22Rv1 (cell line): ENCODE measurements at regions not wholly inside any gene's neighbourhood (a gene's known extent, or its start where the extent isn't known, plus 50 kb on each side); places are given as distances from the start of the nearest gene placed in this dataset.

Experiments
- H3K27ac ChIP-seq: fragments of 450-650 bp; 2 replicates; pipeline ENCODE4 v1.5.1; 2017
- ZFX ChIP-seq: fragments of 450-650 bp; IDR thresholded peaks from 2 replicates; pipeline ENCODE4 v1.6.1; 2017; ENCODE audit warnings: antibody characterized with exemption, borderline replicate concordance
- TF ChIP-seq, protein P1 (sequence below): fragments of 450-650 bp; IDR thresholded peaks from 2 replicates; pipeline ENCODE4 v1.5.1; 2017; ENCODE audit warnings: mild to moderate bottlenecking

DNA sequence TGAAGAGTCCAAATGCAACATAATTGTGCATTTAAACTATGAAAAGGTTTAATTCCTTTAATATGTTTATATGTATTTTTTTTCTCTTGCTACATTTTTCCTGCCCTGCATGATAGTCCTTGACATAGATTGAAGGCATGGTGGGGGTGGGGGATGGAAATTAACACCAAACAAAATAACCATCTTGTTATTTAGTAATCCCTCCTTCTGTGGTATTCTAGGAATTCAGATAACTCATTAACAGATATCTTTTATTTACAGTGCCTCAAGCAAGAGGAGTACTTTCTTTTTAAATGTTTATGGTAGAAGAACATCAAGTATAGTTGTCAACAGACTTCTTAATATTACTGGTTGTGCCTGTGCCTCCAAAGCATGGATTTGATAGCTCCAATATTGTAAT lies 337.6 kb upstream of the SEMA3A start:
- no peak overlapping the region for H3K27ac ChIP-seq
- TF ChIP-seq, protein P1, sequence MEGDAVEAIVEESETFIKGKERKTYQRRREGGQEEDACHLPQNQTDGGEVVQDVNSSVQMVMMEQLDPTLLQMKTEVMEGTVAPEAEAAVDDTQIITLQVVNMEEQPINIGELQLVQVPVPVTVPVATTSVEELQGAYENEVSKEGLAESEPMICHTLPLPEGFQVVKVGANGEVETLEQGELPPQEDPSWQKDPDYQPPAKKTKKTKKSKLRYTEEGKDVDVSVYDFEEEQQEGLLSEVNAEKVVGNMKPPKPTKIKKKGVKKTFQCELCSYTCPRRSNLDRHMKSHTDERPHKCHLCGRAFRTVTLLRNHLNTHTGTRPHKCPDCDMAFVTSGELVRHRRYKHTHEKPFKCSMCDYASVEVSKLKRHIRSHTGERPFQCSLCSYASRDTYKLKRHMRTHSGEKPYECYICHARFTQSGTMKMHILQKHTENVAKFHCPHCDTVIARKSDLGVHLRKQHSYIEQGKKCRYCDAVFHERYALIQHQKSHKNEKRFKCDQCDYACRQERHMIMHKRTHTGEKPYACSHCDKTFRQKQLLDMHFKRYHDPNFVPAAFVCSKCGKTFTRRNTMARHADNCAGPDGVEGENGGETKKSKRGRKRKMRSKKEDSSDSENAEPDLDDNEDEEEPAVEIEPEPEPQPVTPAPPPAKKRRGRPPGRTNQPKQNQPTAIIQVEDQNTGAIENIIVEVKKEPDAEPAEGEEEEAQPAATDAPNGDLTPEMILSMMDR = no peak
- no peak for TF ChIP-seq ZFX

DNA sequence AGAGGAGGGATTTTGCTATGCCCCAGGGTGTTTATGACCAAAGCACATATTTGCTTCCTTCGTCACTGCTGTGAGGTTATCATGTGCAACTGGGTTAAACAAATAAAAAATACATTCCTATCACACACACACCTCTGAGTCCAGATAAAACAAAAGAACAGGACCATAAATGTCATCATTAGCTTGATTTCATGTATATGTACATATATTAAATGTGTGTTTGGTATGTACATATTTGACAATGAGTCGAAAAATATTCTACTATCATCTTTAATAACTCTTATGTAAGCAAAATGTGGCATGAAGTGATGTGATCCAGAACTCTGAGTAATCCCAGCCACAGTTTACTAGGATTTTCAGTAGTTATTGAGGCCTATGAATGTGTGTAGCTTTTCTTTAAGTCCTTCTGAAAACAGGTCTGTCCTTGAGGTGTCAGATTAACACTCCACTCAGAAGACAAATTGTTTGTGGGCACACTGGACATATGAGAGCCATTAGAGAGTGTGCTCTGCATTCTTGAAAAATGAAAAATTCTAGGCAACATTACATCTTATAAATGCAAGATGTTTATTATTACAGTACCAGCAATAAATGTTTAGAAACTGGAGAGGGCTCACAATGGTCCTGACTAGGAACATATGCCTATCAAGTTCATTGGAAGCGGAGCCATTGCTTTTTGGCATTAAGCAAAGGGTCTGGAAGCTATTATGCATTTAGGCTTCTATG lies 335.1 kb upstream of the SEMA3A start:
- TF ChIP-seq, protein P1 = no peak
- no peak overlapping the region for H3K27ac ChIP-seq

DNA sequence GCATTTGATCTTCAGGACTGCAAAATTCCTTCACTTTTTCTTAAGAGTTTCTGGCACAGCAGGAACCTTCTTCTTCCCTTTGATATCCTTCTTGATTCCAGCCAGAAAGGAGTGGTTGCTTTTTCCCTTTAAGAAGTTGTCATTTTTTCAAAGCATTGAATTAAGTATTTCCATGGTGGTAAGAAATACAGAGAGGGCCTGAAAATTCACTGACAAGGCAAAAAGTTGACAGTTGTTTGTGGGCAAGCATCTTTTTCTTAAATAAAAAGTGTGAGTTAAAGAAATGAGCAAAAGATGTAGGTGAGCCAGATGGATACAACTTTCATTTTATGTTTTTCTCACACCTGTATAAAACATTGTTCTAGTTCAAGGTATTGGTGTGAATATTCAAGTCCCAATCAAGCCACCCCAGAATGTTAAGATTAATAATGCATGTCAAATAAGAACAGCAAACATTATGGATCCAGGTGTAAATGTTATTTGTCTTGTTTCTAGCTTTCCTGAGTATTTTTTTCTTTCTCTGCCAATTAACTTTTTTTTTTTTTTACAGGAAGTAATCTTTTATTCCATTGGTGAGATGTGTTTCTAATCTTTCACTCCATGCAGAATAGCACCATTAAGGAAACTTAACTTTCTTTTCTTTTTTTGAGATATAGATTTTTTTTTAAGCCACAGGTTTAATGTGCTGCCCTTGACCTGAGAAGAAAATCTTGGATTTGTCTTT lies 334.3 kb upstream of the SEMA3A start:
- TF ChIP-seq, protein P1 = no peak
- no peak for TF ChIP-seq ZFX
- H3K27ac ChIP-seq = no peak overlapping the region

DNA sequence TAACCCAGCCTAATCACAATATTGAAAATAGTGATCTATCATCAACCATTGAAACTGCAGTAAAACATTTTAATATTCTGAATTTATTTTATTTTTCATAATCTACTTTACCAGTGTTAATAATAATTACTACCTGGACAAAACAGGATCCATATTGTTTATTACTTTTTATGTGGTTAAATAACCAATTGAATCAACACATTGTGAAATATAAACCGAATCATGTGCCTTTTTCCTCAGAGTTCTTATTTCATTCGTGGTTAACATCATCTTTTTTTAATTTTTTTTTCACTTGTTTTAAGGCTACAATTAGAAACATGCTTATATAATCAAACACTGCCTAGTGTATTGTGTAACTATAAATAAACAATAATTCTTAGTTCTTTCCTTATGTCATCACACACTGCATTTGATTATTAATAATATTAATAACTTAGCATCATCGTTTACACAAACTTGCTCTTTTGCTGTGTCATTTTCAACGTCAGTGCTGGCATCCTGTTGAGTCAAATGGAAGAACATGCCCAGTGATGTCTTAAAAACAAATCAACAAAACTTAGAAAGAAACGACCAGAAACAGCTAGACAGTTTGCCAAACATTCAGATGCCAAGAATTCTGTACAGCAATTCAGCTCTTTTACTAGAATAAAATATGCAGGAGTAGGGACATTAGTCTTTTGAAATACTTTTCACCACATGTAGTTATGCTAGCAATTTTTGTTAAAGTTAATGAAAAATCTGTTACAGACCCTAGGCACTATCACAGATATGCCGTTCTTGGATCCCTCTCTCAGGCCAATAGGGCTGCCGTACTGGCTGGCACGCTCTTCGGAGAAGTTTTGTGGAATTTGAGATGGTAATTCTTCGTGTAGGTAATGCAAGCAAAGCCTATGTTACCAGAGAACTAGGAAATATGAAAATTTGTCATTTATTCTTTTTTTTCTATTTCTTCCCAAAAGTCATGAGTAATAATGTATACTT lies 330.4 kb upstream of the SEMA3A start:
- no peak overlapping the region for H3K27ac ChIP-seq
- TF ChIP-seq, protein P1 = no peak
- TF ChIP-seq ZFX = no peak

DNA sequence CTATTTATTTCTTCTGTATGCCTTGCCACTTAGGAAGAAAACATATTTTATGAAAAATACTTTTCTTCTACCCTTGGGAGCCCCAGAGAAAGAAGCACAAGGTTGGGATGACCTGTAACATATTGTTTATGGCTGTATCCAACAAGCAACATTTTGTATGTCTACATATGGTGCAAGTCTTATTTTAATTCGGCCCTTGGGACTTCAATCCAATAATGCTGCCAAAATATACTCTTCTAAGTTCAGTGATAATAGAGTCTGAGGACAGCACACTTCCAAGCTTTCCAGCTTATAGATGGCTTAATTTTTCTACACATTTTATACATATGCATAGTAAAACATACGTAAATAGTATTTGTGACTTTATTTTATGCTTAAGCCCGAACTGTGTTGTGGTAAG lies 318.5 kb upstream of the SEMA3A start:
- no peak for TF ChIP-seq ZFX
- TF ChIP-seq, protein P1 = no peak
- H3K27ac ChIP-seq = no peak overlapping the region

DNA sequence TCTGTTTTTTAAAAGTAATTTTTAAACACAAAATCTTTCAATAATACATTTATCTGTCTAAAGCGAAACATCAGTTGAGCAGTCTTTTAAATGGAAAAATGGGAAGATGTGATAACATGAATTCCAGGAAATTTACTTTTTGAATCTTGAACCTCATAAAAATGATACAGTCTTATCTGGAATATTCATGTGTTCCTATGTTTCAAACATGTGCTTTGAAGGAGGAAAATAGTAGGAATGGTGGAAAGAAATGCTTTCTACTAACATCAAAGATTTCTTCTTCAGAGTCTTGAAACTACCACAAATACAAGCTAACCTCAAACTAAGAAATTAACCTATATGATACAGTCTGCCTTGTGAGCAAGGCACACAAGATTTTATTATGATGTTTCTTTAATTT lies 317.5 kb upstream of the SEMA3A start:
- no peak overlapping the region for H3K27ac ChIP-seq
- TF ChIP-seq, protein P1 = no peak
- TF ChIP-seq ZFX = no peak
